DOHH2 (cell line): ENCODE measurements at regions not wholly inside any gene's neighbourhood (a gene's known extent, or its start where the extent isn't known, plus 50 kb on each side); places are given as distances from the start of the nearest gene placed in this dataset.

Source experiments
- H3F3A ChIP-seq: fragments of 200-600 bp; sonication (generic), shearing (Covaris generic); 2 replicates; pipeline ENCODE4 v1.6.0; 2016; ENCODE audit warnings: antibody characterized with exemption, mild to moderate bottlenecking; ENCODE audit not compliant: control insufficient read depth, insufficient read depth
- H3K27ac ChIP-seq: fragments of 200-600 bp; sonication (generic); 2 replicates; pipeline ENCODE4 v1.5.1; 2014; ENCODE audit warnings: low read depth, mild to moderate bottlenecking, low read length, moderate library complexity
- H3K27me3 ChIP-seq: fragments of 200-600 bp; sonication (generic); 2 replicates; pipeline ENCODE4 v1.6.1; 2014; ENCODE audit warnings: mild to moderate bottlenecking, low read length, mixed read lengths; ENCODE audit not compliant: control insufficient read depth
- H3K36me3 ChIP-seq: fragments of 200-600 bp; sonication (generic); 2 replicates; pipeline ENCODE4 v1.6.1; 2014; ENCODE audit warnings: mild to moderate bottlenecking, low read length, moderate library complexity, mixed read lengths; ENCODE audit not compliant: control insufficient read depth
- H3K4me1 ChIP-seq: fragments of 200-600 bp; sonication (generic); 2 replicates; pipeline ENCODE4 v1.6.1; 2014; ENCODE audit warnings: mild to moderate bottlenecking, low read length, mixed read lengths; ENCODE audit not compliant: control insufficient read depth
- H3K4me2 ChIP-seq: fragments of 200-600 bp; sonication (generic); 2 replicates; pipeline ENCODE4 v1.6.0; 2014; ENCODE audit warnings: mild to moderate bottlenecking, low read length, moderate library complexity
- H3K4me3 ChIP-seq: fragments of 200-600 bp; sonication (generic); 2 replicates; pipeline ENCODE4 v1.5.1; 2014; ENCODE audit warnings: mild to moderate bottlenecking, low read length, mixed read lengths
- H3K79me2 ChIP-seq: fragments of 200-600 bp; sonication (generic); 2 replicates; pipeline ENCODE4 v1.6.1; 2014; ENCODE audit warnings: mild to moderate bottlenecking, low read length, mixed read lengths; ENCODE audit not compliant: control insufficient read depth
- H3K9me2 ChIP-seq: fragments of 200-600 bp; sonication (generic); replicated peaks from 2 replicates; pipeline ENCODE4 v1.6.1; 2014; ENCODE audit warnings: mild to moderate bottlenecking, low read length, mixed read lengths; ENCODE audit not compliant: control insufficient read depth
- H3K9me3 ChIP-seq: fragments of 200-600 bp; sonication (generic); 2 replicates; pipeline ENCODE4 v1.6.1; 2014; ENCODE audit warnings: antibody characterized with exemption, low read length, mixed read lengths; ENCODE audit not compliant: control insufficient read depth, insufficient read depth
- H4K20me1 ChIP-seq: fragments of 200-600 bp; sonication (generic); 2 replicates; pipeline ENCODE4 v1.6.0; 2014; ENCODE audit warnings: low read depth, mild to moderate bottlenecking, antibody characterized with exemption, low read length, moderate library complexity; ENCODE audit not compliant: control insufficient read depth, insufficient read depth
- EZH2phosphoT487 ChIP-seq: fragments of 200-600 bp; sonication (generic); IDR thresholded peaks from 2 replicates; pipeline ENCODE4 v1.6.1; 2017; ENCODE audit warnings: borderline replicate concordance, mild to moderate bottlenecking, antibody characterized with exemption, low read length, moderate library complexity, mixed read lengths
- TF ChIP-seq, protein P1 (sequence below): fragments of 200-600 bp; sonication (generic); IDR thresholded peaks from one replicate; pipeline ENCODE4 v1.5.1; 2014; ENCODE audit warnings: antibody characterized with exemption, mild to moderate bottlenecking, low read depth, low read length; ENCODE audit not compliant: poor library complexity, severe bottlenecking

- Histone ChIP-seq H3F3A (no peaks in the 10 kb centered on the region), H4K20me1 (no peaks in the 10 kb centered on the region), H3K4me3 (no peak overlapping the region), H3K27me3 (no peaks in the 10 kb centered on the region), H3K27ac (no peak overlapping the region), H3K4me2 (no peak overlapping the region), H3K9me3 (no peaks in the 10 kb centered on the region), H3K9me2 (no peaks in the 10 kb centered on the region), H3K36me3 (no peaks in the 10 kb centered on the region), H3K79me2 (no peaks in the 10 kb centered on the region), H3K4me1 (no peaks in the 10 kb centered on the region)
- TF ChIP-seq, protein P1, sequence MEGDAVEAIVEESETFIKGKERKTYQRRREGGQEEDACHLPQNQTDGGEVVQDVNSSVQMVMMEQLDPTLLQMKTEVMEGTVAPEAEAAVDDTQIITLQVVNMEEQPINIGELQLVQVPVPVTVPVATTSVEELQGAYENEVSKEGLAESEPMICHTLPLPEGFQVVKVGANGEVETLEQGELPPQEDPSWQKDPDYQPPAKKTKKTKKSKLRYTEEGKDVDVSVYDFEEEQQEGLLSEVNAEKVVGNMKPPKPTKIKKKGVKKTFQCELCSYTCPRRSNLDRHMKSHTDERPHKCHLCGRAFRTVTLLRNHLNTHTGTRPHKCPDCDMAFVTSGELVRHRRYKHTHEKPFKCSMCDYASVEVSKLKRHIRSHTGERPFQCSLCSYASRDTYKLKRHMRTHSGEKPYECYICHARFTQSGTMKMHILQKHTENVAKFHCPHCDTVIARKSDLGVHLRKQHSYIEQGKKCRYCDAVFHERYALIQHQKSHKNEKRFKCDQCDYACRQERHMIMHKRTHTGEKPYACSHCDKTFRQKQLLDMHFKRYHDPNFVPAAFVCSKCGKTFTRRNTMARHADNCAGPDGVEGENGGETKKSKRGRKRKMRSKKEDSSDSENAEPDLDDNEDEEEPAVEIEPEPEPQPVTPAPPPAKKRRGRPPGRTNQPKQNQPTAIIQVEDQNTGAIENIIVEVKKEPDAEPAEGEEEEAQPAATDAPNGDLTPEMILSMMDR: no peak
- no peak for TF ChIP-seq EZH2phosphoT487
Measured at GRCh38 chr20:11542645-11543044, 375.0 kb upstream of the BTBD3 start.

- Histone ChIP-seq H3K4me1 (no peaks in the 10 kb centered on the region), H3F3A (no peaks in the 10 kb centered on the region), H3K27ac (no peak overlapping the region), H4K20me1 (no peaks in the 10 kb centered on the region), H3K9me3 (no peaks in the 10 kb centered on the region), H3K79me2 (no peaks in the 10 kb centered on the region), H3K36me3 (no peaks in the 10 kb centered on the region), H3K27me3 (no peaks in the 10 kb centered on the region), H3K9me2 (no peaks in the 10 kb centered on the region), H3K4me3 (no peak overlapping the region), H3K4me2 (no peak overlapping the region)
- no peak for TF ChIP-seq EZH2phosphoT487
- TF ChIP-seq, protein P1: peak; percentile 46
Measured at GRCh38 chr20:11544029-11544678, 373.5 kb upstream of the BTBD3 start.

GRCh38 chr20:11546939-11547338 lies 370.8 kb upstream of the BTBD3 start:
- H3F3A ChIP-seq: no peaks in the 10 kb centered on the region
- H3K9me2 ChIP-seq: no peaks in the 10 kb centered on the region
- H3K36me3 ChIP-seq: no peaks in the 10 kb centered on the region
- TF ChIP-seq, protein P1: no peak
- no peak for TF ChIP-seq EZH2phosphoT487
- H4K20me1 ChIP-seq: no peaks in the 10 kb centered on the region
- no peaks in the 10 kb centered on the region for H3K4me1 ChIP-seq
- H3K9me3 ChIP-seq: no peaks in the 10 kb centered on the region
- no peak overlapping the region for H3K27ac ChIP-seq
- H3K4me3 ChIP-seq: no peak overlapping the region
- no peaks in the 10 kb centered on the region for H3K79me2 ChIP-seq
- H3K4me2 ChIP-seq: no peak overlapping the region
- no peaks in the 10 kb centered on the region for H3K27me3 ChIP-seq
